ENCODE measurements at regions not wholly inside any gene's neighbourhood (a gene's known extent, or its start where the extent isn't known, plus 50 kb on each side); places are given as distances from the start of the nearest gene placed in this dataset.

GRCh38 chr9:3658964-3659363, 133.2 kb upstream of the RFX3 start:
- TF ChIP-seq POLR2A (IDR thresholded peaks at IDR 0.05) (no peak), CTCF (IDR thresholded peaks at IDR 0.05) (no peak)

Measured in uterus (tissue), 2 donors.